SK-N-SH (cell line): ENCODE measurements at regions not wholly inside any gene's neighbourhood (a gene's known extent, or its start where the extent isn't known, plus 50 kb on each side); places are given as distances from the start of the nearest gene placed in this dataset.

ENCODE experiments used
- EZH2phosphoT487 ChIP-seq: fragments of 200-600 bp; sonication (generic); IDR thresholded peaks from 2 replicates; pipeline ENCODE4 v1.6.1; 2017; ENCODE audit warnings: low read depth, mixed run types, mild to moderate bottlenecking, antibody characterized with exemption, moderate library complexity, borderline replicate concordance
- POLR2AphosphoS5 ChIP-seq: IDR thresholded peaks from 2 replicates; pipeline ENCODE4 v1.6.1; 2012; ENCODE audit warnings: low read depth, low read length
- RAD21 ChIP-seq: IDR thresholded peaks from 2 replicates; pipeline ENCODE4 v1.6.1; 2012; ENCODE audit warnings: mild to moderate bottlenecking, low read length
- SIN3A ChIP-seq: IDR thresholded peaks from 2 replicates; pipeline ENCODE4 v1.6.1; 2012; ENCODE audit warnings: low read depth, mild to moderate bottlenecking, low read length, moderate library complexity, borderline replicate concordance
- SMC3 ChIP-seq: IDR thresholded peaks from 2 replicates; pipeline ENCODE4 v1.6.1; 2012; ENCODE audit warnings: low read depth, low read length, improper control_type of control experiment
- TF ChIP-seq, protein P1 (sequence below): fragments of 200-600 bp; sonication (generic); IDR thresholded peaks from 2 replicates; pipeline ENCODE4 v1.6.1; 2017; ENCODE audit warnings: antibody characterized with exemption, mild to moderate bottlenecking, moderate library complexity

DNA sequence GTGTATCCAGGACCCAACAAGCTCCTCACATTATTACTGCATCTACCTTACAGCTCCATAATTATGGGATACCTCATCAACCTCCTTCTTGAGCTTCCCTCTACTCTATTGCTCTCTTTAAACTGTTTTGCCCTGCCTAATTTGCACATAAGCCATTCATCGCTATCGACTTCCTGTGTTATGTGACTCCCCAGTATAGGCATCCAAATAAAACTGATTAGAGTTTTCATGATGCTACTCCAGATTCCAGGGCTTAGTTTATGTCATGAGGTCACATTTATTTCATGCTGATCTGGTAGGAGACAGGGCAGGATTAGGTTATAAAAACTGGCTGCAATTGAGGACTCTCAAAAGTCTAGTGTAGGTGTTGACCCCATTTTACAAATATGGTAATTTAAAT, 569.9 kb upstream of the MGAT4C start:
- TF ChIP-seq RAD21, result no peak
- no peak for TF ChIP-seq SMC3
- no peak for TF ChIP-seq EZH2phosphoT487
- TF ChIP-seq, protein P1, sequence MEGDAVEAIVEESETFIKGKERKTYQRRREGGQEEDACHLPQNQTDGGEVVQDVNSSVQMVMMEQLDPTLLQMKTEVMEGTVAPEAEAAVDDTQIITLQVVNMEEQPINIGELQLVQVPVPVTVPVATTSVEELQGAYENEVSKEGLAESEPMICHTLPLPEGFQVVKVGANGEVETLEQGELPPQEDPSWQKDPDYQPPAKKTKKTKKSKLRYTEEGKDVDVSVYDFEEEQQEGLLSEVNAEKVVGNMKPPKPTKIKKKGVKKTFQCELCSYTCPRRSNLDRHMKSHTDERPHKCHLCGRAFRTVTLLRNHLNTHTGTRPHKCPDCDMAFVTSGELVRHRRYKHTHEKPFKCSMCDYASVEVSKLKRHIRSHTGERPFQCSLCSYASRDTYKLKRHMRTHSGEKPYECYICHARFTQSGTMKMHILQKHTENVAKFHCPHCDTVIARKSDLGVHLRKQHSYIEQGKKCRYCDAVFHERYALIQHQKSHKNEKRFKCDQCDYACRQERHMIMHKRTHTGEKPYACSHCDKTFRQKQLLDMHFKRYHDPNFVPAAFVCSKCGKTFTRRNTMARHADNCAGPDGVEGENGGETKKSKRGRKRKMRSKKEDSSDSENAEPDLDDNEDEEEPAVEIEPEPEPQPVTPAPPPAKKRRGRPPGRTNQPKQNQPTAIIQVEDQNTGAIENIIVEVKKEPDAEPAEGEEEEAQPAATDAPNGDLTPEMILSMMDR, result no peak
- no peak for TF ChIP-seq POLR2AphosphoS5
- no peak for TF ChIP-seq SIN3A
